GM10266 (cell line): ENCODE measurements at regions not wholly inside any gene's neighbourhood (a gene's known extent, or its start where the extent isn't known, plus 50 kb on each side); places are given as distances from the start of the nearest gene placed in this dataset.

ENCODE experiments used
- DNase-seq: peaks from one replicate; pipeline ENCODE4 v3.0.0; 2012; ENCODE audit errors: extremely low spot score
- TF ChIP-seq, protein P1 (sequence below): IDR thresholded peaks from 2 replicates; pipeline ENCODE4 v1.5.1; 2012; ENCODE audit warnings: mild to moderate bottlenecking, low read depth; ENCODE audit not compliant: control insufficient read depth, insufficient read depth; ENCODE audit errors: missing control alignments

DNA sequence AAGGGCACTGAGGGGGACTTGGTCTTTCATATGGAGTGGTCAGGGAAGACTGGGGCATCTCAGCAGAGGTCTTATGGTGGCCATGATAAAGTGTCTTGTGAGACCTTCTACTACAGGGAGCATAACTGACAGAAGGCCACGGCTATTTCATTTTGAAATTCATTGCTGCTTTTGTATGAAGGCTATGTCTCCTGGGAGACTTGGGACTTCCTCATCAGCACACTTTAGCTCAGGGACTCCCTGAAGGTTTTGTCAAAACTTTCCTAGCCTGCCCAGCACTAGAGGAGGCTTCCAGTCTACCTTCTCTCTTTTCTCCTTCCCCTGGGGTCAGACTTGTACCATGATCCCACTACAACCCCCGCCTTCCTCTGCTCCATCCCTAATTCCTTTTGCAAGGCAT, 77.2 kb upstream of the RASGRF1 start:
- TF ChIP-seq, protein P1, sequence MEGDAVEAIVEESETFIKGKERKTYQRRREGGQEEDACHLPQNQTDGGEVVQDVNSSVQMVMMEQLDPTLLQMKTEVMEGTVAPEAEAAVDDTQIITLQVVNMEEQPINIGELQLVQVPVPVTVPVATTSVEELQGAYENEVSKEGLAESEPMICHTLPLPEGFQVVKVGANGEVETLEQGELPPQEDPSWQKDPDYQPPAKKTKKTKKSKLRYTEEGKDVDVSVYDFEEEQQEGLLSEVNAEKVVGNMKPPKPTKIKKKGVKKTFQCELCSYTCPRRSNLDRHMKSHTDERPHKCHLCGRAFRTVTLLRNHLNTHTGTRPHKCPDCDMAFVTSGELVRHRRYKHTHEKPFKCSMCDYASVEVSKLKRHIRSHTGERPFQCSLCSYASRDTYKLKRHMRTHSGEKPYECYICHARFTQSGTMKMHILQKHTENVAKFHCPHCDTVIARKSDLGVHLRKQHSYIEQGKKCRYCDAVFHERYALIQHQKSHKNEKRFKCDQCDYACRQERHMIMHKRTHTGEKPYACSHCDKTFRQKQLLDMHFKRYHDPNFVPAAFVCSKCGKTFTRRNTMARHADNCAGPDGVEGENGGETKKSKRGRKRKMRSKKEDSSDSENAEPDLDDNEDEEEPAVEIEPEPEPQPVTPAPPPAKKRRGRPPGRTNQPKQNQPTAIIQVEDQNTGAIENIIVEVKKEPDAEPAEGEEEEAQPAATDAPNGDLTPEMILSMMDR: no peak
- DNase-seq: no peak

- no peak for DNase-seq
- TF ChIP-seq, protein P1: no peak
Observed at GRCh38 chr15:79166311-79166955, 75.9 kb upstream of the RASGRF1 start.

GRCh38 chr15:79164465-79164864, 73.9 kb upstream of the RASGRF1 start:
- TF ChIP-seq, protein P1: no peak
- DNase-seq: no peak

- DNase-seq: no peak
- TF ChIP-seq, protein P1: no peak
Observed at GRCh38 chr15:79164043-79164442, 73.5 kb upstream of the RASGRF1 start.

- no peak for DNase-seq
Observed at GRCh38 chr15:79163395-79163794, 72.8 kb upstream of the RASGRF1 start.

DNA sequence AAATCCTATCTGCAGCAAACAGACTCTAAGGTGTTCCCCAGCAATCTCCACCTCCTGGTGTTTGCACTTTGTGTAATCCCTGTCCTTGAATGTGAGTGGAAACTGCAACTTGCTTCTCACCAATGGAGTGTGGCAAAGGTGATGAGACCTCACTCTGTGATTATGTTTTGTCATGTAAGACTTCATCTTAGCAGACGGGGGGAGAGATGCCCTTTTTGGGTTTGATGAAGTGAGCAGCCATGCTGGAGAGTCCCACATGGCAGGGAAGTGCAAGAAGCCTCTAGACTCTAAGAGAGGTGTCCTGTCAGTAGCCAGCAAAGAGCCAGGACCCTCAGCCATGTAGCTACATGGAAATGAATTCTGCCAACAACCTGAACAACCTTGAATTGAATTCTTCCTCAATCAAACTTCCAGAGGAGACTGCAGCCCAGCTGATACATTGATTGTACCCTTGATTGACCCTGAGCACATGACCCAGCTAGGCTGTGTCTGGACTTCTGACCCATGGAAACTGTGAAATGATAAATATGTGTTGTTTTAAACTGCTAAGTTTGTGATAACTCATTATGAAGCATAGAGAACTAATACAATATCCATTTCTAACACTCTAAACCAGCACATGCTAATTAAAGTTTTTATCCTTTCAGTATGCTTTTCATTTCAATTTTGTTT, 71.4 kb upstream of the RASGRF1 start:
- TF ChIP-seq, protein P1: no peak
- no peak for DNase-seq

More at GRCh38 chr15:79163395-79163794, 72.8 kb upstream of the RASGRF1 start:
- TF ChIP-seq, protein P1: no peak

DNA sequence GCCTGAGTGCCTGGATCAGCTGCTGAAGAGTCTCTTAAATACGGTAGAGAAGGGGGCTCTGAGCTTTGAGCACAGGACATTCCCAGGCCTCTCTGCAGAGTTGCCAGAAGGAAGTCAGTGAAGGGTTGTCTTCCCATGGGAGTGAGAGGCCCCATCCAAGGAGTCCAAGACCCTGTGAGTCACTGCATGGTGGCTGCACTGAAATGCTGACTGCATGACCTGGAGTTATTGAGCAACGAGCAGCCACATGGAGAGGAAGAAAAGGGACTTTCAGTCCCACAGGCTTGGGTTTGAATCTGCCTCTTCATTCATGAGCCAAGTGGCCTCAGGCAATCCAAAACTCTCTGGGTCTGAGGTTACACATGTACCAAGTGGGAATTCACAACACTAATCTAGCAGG, 69.6 kb upstream of the RASGRF1 start:
- DNase-seq: no peak
- TF ChIP-seq, protein P1: no peak
